Heart left ventricle (tissue), 13 donors: ENCODE measurements at regions not wholly inside any gene's neighbourhood (a gene's known extent, or its start where the extent isn't known, plus 50 kb on each side); places are given as distances from the start of the nearest gene placed in this dataset.

ENCODE experiments used
- POLR2A ChIP-seq, 2 donors: fragments of 450-650 bp; IDR thresholded peaks; one replicate each; pipeline ENCODE4 v1.6.1; 2017; ENCODE audit warnings: antibody characterized with exemption in 2 of 2, mild to moderate bottlenecking in 2 of 2, moderate library complexity in 2 of 2
- TF ChIP-seq, protein P1 (sequence below), 12 donors: fragments of 200-600 bp; sonication (generic) in 4 of 12; IDR thresholded peaks; one replicate each; pipeline versions ENCODE4 v1.5.0 to v1.8.0; 2018 to 2022; ENCODE audit warnings: antibody characterized with exemption in 12 of 12, mild to moderate bottlenecking in 5 of 12
- donor health status: ischemic (EF 13 %, LVEDD 7.1; RV severe dilation, severe dysfunction).
- donor health status: DM: no; HTN: yes; CAD: no.
- donor health status: DM: no; HTN: no; CAD: no.
- donor health status: ischemic (EF 25% LVEDD 6.9; RV normal size, moderate dysfunction).
- donor health status: ischemic (EF 25% LVEDD 5.7; RV mildly dilated, moderate dysfunction).
- donor health status: ischemic (EF 35%, LVEDD 5.7; RV mildly dilated, moderate dysfunction).
- donor health status: nonischemic (EF 11% LVEDD 7.7; RV severe dilation, severe dysfunction).
- donor health status: DM: yes; HTN: yes; CAD: no.
- donor health status: PGD.
- donor health status: ischemic (EF 29% LVEDD 5.4; RV normal size, mild dysfunction).
- donor health status: nonischemic (EF 23%, LVEDD 6.1; RV moderate dilation, normal function).

- TF ChIP-seq, protein P1, sequence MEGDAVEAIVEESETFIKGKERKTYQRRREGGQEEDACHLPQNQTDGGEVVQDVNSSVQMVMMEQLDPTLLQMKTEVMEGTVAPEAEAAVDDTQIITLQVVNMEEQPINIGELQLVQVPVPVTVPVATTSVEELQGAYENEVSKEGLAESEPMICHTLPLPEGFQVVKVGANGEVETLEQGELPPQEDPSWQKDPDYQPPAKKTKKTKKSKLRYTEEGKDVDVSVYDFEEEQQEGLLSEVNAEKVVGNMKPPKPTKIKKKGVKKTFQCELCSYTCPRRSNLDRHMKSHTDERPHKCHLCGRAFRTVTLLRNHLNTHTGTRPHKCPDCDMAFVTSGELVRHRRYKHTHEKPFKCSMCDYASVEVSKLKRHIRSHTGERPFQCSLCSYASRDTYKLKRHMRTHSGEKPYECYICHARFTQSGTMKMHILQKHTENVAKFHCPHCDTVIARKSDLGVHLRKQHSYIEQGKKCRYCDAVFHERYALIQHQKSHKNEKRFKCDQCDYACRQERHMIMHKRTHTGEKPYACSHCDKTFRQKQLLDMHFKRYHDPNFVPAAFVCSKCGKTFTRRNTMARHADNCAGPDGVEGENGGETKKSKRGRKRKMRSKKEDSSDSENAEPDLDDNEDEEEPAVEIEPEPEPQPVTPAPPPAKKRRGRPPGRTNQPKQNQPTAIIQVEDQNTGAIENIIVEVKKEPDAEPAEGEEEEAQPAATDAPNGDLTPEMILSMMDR (IDR thresholded peaks at IDR 0.05) = no peak
- no peak for TF ChIP-seq POLR2A (IDR thresholded peaks at IDR 0.05)
Observed at GRCh38 chr18:22475426-22476100, 57.8 kb upstream of the CTAGE1 start.
